Stimulated activated CD8-positive, alpha-beta memory T cell treated with anti-CD3 and anti-CD28 coated beads, Interleukin-15, amount 100 ng/mL, for 48 hours (primary cell): ENCODE measurements at regions not wholly inside any gene's neighbourhood (a gene's known extent, or its start where the extent isn't known, plus 50 kb on each side); places are given as distances from the start of the nearest gene placed in this dataset.
"Not testable (repeated sequence)": the region's sequence is repeated elsewhere in the genome, so short reads cannot be mapped to it uniquely, and the experiment has no call there.

ENCODE experiments used
- DNase-seq, 2 donors: peaks; one replicate each; pipeline ENCODE4 v3.0.0-alpha.2; 2020; ENCODE audit warnings: low read depth in 2 of 2

DNA sequence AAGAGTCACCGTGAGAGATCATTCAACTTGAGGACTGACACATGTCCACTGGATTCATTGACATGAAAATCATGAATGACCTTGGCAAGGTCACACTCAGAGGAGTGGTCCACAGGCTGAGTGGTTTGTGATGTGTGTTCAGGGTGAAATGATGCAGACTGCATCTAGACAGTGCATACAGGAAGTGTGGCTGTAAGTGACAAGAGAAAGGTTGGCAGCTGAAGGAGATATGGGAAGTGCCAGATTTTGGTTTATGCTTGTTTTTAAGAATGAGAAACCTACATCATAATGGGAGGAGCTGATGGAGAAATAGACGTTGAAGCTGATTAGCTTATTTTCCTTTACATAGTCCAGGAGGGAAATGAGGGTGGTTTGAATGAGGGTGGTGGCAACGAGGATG, 64.8 kb upstream of the VIPR2 start:
- DNase-seq, result no peak

DNA sequence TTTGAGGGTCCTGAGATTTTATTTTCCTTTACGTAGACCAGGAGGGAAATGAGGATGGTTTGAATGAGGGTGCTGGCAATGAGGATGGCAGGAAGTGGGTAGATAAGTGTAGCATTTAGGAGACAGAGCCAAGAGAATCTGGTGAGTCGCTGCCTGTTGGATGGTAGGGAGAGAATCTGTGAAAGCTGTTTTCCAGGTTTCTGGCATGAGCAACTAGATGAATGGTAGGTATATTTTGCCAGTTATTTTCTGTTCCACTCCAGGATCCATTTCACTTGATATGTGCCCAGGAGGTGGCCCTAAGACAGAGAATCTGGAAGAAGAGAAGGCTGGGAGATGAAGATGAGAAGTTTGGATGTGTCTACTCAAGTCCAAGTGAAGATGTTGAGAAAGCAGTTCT, 63.3 kb upstream of the VIPR2 start:
- no peak for DNase-seq

GRCh38 chr7:159207393-159207792, 62.7 kb upstream of the VIPR2 start:
- DNase-seq, result no peak

- DNase-seq, result no peak
Measured at GRCh38 chr7:159205833-159206232, 61.2 kb upstream of the VIPR2 start.

DNA sequence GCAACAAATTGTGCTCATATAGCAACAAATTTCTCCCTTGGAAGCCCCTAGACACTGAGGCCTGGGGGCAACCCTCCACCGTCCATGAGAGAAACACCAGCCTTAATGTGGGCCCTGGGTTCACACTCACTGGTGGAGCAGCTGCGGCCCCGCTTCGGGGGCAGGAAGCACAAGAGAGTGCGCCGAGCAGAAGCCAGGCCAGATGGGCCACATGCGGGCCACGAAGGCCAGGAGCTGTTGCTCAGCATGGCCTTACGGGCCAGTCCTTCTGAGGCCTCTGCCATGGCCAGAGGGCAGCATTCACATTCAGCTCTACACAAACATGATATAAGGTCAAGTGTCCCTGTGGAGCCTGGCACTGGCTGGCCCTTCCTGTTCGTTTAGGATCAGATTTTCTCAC, 60.0 kb upstream of the VIPR2 start:
- no peak for DNase-seq

DNA sequence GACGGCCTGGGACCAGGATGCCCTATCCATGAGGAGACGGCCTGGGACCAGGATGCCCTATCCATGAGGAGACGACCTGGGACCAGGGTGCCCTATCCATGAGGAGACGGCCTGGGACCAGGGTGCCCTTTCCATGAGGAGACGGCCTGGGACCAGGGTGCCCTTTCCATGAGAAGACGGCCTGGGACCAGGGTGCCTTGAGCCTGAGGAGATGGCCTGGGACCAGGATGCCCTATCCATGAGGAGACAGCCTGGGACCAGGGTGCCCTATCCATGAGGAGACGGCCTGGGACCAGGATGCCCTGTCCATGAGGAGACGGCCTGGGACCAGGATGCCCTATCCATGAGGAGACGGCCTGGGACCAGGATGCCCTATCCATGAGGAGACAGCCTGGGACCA, 58.6 kb upstream of the VIPR2 start:
- not testable (repeated sequence) for DNase-seq

GRCh38 chr7:159201722-159202330, 57.2 kb upstream of the VIPR2 start:
- DNase-seq, result no peak

GRCh38 chr7:159200421-159200820, 55.8 kb upstream of the VIPR2 start:
- DNase-seq, result no peak

- no peak for DNase-seq
Measured at GRCh38 chr7:159198016-159198724, 53.5 kb upstream of the VIPR2 start.

GRCh38 chr7:159197066-159197975, 52.7 kb upstream of the VIPR2 start:
- peak in 1 of 2 donors; percentile 14 for DNase-seq

DNA sequence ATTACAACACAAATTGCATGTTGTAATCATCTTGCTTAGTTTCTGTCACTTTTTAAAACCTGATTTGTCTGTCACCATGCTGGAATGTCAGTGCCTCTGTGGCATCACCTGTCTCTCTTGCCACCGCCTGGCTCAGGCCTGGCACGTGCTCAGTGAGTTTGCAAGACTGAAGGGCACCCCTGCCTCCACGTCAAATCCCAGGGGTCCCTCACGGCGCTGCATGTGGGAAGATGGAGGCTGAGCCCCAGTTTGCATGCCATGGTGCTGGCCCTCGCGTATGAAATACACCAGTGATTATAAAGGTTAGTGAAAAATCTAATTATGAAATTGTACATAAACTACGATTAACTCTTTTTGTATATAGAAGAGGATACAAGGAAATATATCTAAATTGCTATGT, 51.9 kb upstream of the VIPR2 start:
- DNase-seq, result no peak

GRCh38 chr7:159195946-159196345, 51.3 kb upstream of the VIPR2 start:
- no peak for DNase-seq
